ENCODE measurements at regions not wholly inside any gene's neighbourhood (a gene's known extent, or its start where the extent isn't known, plus 50 kb on each side); places are given as distances from the start of the nearest gene placed in this dataset.

- Histone ChIP-seq H3K36me3 (ENCODE audit: control insufficient read depth, low read depth, low read length) (no peaks in the 10 kb centered on the region), H3K9me3 (ENCODE audit: control insufficient read depth, low read depth, low read length) (no peaks in the 10 kb centered on the region), H3K27me3 (ENCODE audit: control insufficient read depth, insufficient read depth, low read length) (no peaks in the 10 kb centered on the region), H3K4me3 (ENCODE audit: low read length) (peak overlapping the region; percentile 14), H3K9ac (ENCODE audit: low read length) (peak overlapping the region; percentile 30), H3K4me1 (ENCODE audit: control insufficient read depth, low read depth, low read length) (peaks cover 34% of the 10 kb centered on the region), H3K27ac (ENCODE audit: low read length) (no peak overlapping the region)
Observed at GRCh38 chr7:20053334-20054104, 163.7 kb downstream of the MACC1 start.

DNA sequence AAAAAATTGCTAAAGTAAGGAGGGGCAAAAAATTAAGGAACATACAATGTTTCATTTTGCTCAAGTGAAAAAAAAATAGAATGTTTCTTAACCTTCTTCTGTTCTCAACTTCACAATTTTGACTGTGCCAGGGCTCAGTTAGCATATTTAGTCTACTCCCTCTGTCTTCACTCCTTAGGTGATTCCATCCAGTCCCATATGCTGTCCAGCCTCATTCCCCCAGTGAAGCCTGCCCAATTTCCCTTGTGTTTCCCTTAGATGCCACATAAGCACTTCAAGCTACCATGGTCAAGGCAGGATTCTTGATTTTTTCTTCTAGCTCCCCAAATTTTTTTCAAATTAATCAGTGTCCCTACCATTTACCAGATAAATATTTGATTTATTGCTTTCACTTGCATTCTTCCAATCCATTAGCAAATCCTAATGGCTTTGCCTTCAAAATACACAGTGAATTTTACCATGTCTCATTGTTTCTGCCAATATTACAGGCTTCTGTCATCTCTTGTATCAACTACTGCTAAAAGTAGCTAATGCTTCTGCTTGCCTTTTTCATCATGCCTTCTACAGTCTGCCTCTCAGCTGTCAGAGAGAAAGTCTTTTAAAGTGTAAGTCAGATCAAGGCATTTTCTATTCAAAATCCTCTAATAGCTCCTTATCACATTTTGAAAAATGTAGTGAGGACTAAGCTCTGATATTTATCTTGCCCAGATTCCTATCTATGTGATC lies 166.8 kb downstream of the MACC1 start:
- Histone ChIP-seq H3K27me3 (ENCODE audit: control insufficient read depth, insufficient read depth, low read length) (no peaks in the 10 kb centered on the region), H3K4me1 (ENCODE audit: control insufficient read depth, low read depth, low read length) (peaks cover 36% of the 10 kb centered on the region), H3K9me3 (ENCODE audit: control insufficient read depth, low read depth, low read length) (no peaks in the 10 kb centered on the region), H3K9ac (ENCODE audit: low read length) (no peak overlapping the region), H3K27ac (ENCODE audit: low read length) (no peak overlapping the region), H3K4me3 (ENCODE audit: low read length) (no peak overlapping the region), H3K36me3 (ENCODE audit: control insufficient read depth, low read depth, low read length) (no peaks in the 10 kb centered on the region)

DNA sequence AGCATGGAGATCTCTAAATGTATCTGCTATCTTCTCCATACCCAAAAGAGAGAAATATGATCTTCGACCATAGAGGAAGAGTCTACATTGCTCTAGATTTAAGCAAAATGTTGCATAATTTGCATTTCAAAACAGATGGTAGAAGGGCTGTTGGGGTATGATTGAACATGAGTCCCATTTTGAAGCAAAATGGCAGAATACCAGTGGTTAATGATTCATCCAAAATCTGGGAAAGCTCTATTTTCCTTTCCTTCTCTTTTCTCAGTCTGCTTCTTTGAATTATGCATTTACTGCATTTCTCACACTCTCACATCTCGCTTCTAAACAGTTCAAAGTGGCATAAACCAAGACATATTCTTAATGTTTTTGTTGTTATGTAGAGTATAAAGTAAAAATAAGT lies 178.5 kb downstream of the MACC1 start:
- Histone ChIP-seq H3K27me3 (ENCODE audit: control insufficient read depth, insufficient read depth, low read length) (no peaks in the 10 kb centered on the region), H3K27ac (ENCODE audit: low read length) (no peak overlapping the region), H3K9ac (ENCODE audit: low read length) (no peak overlapping the region), H3K36me3 (ENCODE audit: control insufficient read depth, low read depth, low read length) (no peaks in the 10 kb centered on the region), H3K4me3 (ENCODE audit: low read length) (no peak overlapping the region), H3K9me3 (ENCODE audit: control insufficient read depth, low read depth, low read length) (no peaks in the 10 kb centered on the region), H3K4me1 (ENCODE audit: control insufficient read depth, low read depth, low read length) (no peaks in the 10 kb centered on the region)

DNA sequence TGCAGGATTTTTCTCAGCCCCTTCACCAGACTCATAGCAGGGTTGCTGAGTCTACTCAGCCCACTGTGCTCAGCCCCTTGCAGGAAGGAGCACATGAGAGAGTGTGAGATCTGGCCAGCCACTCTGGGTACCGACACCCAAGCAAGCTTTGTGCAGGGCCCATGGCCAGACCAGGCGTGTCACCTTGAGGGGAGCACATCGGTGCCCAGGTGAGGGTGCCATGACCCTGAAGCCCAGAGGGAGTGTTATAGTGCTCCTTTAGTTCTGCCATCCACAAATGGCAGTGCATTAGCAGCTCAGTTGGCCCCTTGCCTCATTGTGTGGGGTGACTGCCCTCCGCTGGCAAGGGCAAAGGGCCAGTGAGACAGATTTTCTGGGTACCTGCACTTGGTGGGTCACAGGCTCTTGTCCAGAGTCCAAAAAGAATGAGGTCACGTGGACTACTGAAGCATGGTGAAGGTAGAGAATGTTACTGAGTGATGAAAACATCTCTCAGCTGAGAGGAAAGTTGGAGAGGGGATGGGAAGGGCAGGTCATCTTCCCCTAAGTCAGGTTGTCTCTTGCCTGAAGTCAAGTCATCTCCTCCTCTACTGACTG lies 181.8 kb downstream of the MACC1 start:
- Histone ChIP-seq H3K4me1 (ENCODE audit: control insufficient read depth, low read depth, low read length) (peaks cover 11% of the 10 kb centered on the region), H3K36me3 (ENCODE audit: control insufficient read depth, low read depth, low read length) (no peaks in the 10 kb centered on the region), H3K9me3 (ENCODE audit: control insufficient read depth, low read depth, low read length) (no peaks in the 10 kb centered on the region), H3K4me3 (ENCODE audit: low read length) (no peak overlapping the region), H3K9ac (ENCODE audit: low read length) (no peak overlapping the region), H3K27me3 (ENCODE audit: control insufficient read depth, insufficient read depth, low read length) (no peaks in the 10 kb centered on the region), H3K27ac (ENCODE audit: low read length) (no peak overlapping the region)

DNA sequence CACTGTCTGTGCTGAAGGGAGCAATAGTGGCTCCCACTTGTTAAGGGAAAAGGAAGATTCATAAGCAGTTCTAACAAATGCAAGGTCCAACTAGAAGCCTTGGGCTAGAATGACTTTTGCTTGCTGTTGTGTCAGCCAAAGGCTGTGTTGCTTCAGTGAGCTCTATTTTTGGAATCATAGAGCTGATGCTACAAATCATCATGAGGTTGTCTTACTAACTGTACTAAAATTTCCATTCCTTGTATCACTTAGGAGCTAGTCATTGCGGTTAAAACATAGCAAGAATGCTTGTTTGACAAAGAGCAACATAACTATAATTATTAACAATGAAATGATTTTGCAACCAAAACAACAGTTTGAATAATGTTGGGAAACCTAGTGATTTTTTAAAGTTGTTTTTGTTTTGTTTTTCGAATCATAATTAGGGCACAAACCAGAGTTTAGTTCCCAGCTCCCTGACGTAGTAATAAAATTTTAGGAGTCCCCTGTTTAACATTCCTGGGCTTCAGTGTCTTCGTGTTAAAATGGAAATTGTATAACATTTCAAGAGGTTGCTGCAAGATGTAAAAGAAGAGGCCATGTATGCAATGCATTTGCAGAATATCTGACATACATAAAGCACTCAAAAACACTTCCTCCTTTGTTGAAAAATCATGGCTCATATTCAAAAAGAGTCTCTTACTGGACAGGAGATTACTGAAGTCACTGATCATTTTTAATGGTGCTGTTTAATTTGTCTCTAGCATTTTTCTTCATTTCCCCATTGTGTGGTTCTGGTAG lies 183.4 kb downstream of the MACC1 start:
- Histone ChIP-seq H3K4me3 (ENCODE audit: low read length) (no peak overlapping the region), H3K36me3 (ENCODE audit: control insufficient read depth, low read depth, low read length) (no peaks in the 10 kb centered on the region), H3K4me1 (ENCODE audit: control insufficient read depth, low read depth, low read length) (peaks cover 11% of the 10 kb centered on the region), H3K27me3 (ENCODE audit: control insufficient read depth, insufficient read depth, low read length) (no peaks in the 10 kb centered on the region), H3K9me3 (ENCODE audit: control insufficient read depth, low read depth, low read length) (no peaks in the 10 kb centered on the region), H3K27ac (ENCODE audit: low read length) (no peak overlapping the region), H3K9ac (ENCODE audit: low read length) (no peak overlapping the region)

DNA sequence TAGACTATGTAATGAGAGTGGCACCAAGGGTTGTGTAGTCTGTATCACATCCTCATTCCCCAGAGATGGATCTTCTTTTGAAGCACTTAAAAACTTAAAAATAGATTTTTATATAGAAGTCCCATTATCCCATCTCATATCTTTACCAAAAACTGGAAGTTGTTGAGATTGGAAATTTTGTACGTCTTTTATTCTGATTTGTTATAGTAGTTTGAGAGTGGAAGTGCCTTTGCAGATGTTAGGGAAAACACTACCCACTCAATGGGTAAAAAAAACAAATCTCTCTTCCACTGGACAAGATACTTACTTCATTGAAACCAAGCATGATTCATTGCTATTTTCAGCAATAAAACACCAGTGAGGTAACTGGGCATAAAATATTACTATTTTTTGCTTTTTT lies 184.4 kb downstream of the MACC1 start:
- Histone ChIP-seq H3K4me1 (ENCODE audit: control insufficient read depth, low read depth, low read length) (peaks cover 13% of the 10 kb centered on the region), H3K9me3 (ENCODE audit: control insufficient read depth, low read depth, low read length) (no peaks in the 10 kb centered on the region), H3K36me3 (ENCODE audit: control insufficient read depth, low read depth, low read length) (no peaks in the 10 kb centered on the region), H3K4me3 (ENCODE audit: low read length) (no peak overlapping the region), H3K27me3 (ENCODE audit: control insufficient read depth, insufficient read depth, low read length) (no peaks in the 10 kb centered on the region), H3K9ac (ENCODE audit: low read length) (no peak overlapping the region), H3K27ac (ENCODE audit: low read length) (no peak overlapping the region)

GRCh38 chr7:20030915-20031362 lies 186.2 kb downstream of the MACC1 start:
- H3K27me3 ChIP-seq (ENCODE audit: control insufficient read depth, insufficient read depth, low read length): no peaks in the 10 kb centered on the region
- H3K4me3 ChIP-seq (ENCODE audit: low read length): no peak overlapping the region
- no peak overlapping the region for H3K27ac ChIP-seq (ENCODE audit: low read length)
- H3K9ac ChIP-seq (ENCODE audit: low read length): no peak overlapping the region
- H3K36me3 ChIP-seq (ENCODE audit: control insufficient read depth, low read depth, low read length): no peaks in the 10 kb centered on the region
- H3K4me1 ChIP-seq (ENCODE audit: control insufficient read depth, low read depth, low read length): peaks cover 23% of the 10 kb centered on the region
- H3K9me3 ChIP-seq (ENCODE audit: control insufficient read depth, low read depth, low read length): no peaks in the 10 kb centered on the region

DNA sequence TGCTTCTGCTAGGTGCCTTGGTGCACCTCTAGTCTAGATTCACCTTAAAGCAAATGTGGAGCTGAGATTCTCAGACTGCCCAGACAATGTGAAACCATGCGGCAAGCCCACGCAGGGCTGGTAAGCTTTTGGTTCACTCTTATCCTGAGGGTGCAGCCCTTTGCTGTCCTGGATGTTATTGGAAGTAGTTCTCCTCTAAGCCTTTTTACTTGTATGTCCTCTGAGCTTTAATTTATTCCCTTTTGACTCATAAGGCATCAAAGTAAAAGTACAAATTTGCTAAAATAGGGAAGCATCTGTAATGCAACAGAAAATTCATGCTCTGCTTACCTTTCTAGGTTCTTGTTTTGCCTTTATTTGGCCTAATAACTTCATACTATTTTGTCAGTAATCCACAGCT lies 186.8 kb downstream of the MACC1 start:
- Histone ChIP-seq H3K9ac (ENCODE audit: low read length) (no peak overlapping the region), H3K9me3 (ENCODE audit: control insufficient read depth, low read depth, low read length) (no peaks in the 10 kb centered on the region), H3K4me3 (ENCODE audit: low read length) (no peak overlapping the region), H3K36me3 (ENCODE audit: control insufficient read depth, low read depth, low read length) (no peaks in the 10 kb centered on the region), H3K27me3 (ENCODE audit: control insufficient read depth, insufficient read depth, low read length) (no peaks in the 10 kb centered on the region), H3K4me1 (ENCODE audit: control insufficient read depth, low read depth, low read length) (peaks cover 23% of the 10 kb centered on the region), H3K27ac (ENCODE audit: low read length) (no peak overlapping the region)

GRCh38 chr7:20026762-20027161 lies 190.4 kb downstream of the MACC1 start:
- Histone ChIP-seq H3K9me3 (ENCODE audit: control insufficient read depth, low read depth, low read length) (no peaks in the 10 kb centered on the region), H3K27me3 (ENCODE audit: control insufficient read depth, insufficient read depth, low read length) (no peaks in the 10 kb centered on the region), H3K4me1 (ENCODE audit: control insufficient read depth, low read depth, low read length) (peaks cover 18% of the 10 kb centered on the region), H3K4me3 (ENCODE audit: low read length) (no peak overlapping the region), H3K36me3 (ENCODE audit: control insufficient read depth, low read depth, low read length) (no peaks in the 10 kb centered on the region), H3K9ac (ENCODE audit: low read length) (peak overlapping the region; percentile 13), H3K27ac (ENCODE audit: low read length) (no peak overlapping the region)

DNA sequence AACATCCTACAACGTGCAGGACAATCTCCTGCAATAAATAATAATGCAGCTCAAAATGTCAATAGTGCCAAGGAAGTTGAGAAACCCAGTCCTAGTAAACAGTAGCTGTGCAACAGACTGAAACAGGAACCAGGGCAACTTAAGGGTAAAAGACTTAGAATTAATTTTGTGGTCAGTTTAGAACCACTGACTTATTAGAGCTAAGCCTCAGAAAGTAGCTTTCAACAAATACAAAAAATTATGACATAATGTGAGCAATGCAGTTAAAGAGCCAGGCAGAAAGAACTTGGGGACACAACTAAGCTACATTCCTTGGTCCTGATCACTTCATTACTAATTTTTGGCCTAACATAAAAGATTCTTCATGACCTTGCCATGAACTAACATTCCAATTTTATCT lies 195.4 kb downstream of the MACC1 start:
- Histone ChIP-seq H3K4me1 (ENCODE audit: control insufficient read depth, low read depth, low read length) (peaks cover 22% of the 10 kb centered on the region), H3K9me3 (ENCODE audit: control insufficient read depth, low read depth, low read length) (no peaks in the 10 kb centered on the region), H3K9ac (ENCODE audit: low read length) (no peak overlapping the region), H3K27ac (ENCODE audit: low read length) (no peak overlapping the region), H3K4me3 (ENCODE audit: low read length) (no peak overlapping the region), H3K27me3 (ENCODE audit: control insufficient read depth, insufficient read depth, low read length) (no peaks in the 10 kb centered on the region), H3K36me3 (ENCODE audit: control insufficient read depth, low read depth, low read length) (no peaks in the 10 kb centered on the region)

DNA sequence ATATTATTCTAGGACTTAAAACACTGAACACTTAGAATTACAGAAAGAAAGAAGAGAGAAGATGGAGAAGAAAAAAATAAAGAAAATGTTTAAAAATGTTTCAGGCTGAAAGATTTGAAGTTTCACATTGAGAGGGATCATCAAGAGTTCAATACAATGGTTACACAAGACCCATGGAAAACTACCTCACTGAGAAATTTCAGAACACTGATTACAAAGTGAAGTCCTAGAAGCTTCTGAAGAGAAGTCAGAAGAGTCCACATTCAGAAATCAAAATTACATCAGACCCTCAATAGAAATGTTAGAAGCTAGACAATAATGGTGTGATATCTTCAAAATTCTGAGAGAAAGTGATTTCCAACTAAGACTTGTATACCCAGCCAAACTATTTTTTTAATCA lies 196.1 kb downstream of the MACC1 start:
- Histone ChIP-seq H3K4me3 (ENCODE audit: low read length) (no peak overlapping the region), H3K9ac (ENCODE audit: low read length) (no peak overlapping the region), H3K36me3 (ENCODE audit: control insufficient read depth, low read depth, low read length) (no peaks in the 10 kb centered on the region), H3K27ac (ENCODE audit: low read length) (peak overlapping the region; percentile 27), H3K4me1 (ENCODE audit: control insufficient read depth, low read depth, low read length) (peaks cover 26% of the 10 kb centered on the region), H3K27me3 (ENCODE audit: control insufficient read depth, insufficient read depth, low read length) (no peaks in the 10 kb centered on the region), H3K9me3 (ENCODE audit: control insufficient read depth, low read depth, low read length) (no peaks in the 10 kb centered on the region)

Measured in iPS-18a (cell line).